ENCODE measurements at regions not wholly inside any gene's neighbourhood (a gene's known extent, or its start where the extent isn't known, plus 50 kb on each side); places are given as distances from the start of the nearest gene placed in this dataset.
"Not testable (repeated sequence)": the region's sequence is repeated elsewhere in the genome, so short reads cannot be mapped to it uniquely, and the experiment has no call there.

- DNase-seq = no peak
These were observed 92.7 kb downstream of the C12orf75 start for GRCh38 chr12:105423237-105423636.

- DNase-seq = no peak
These were observed 93.4 kb downstream of the C12orf75 start for GRCh38 chr12:105423921-105424320.

GRCh38 chr12:105425254-105426174 lies 95.0 kb downstream of the C12orf75 start:
- DNase-seq = no peak

GRCh38 chr12:105426766-105427165 lies 96.3 kb downstream of the C12orf75 start:
- DNase-seq = no peak

- no peak for DNase-seq
These were observed 97.4 kb downstream of the C12orf75 start for GRCh38 chr12:105427883-105428282.

GRCh38 chr12:105428793-105429395 lies 98.4 kb downstream of the C12orf75 start:
- no peak for DNase-seq

GRCh38 chr12:105429511-105429910 lies 99.0 kb downstream of the C12orf75 start:
- DNase-seq = no peak

GRCh38 chr12:105431537-105432100 lies 101.1 kb downstream of the C12orf75 start:
- no peak for DNase-seq

- no peak for DNase-seq
These were observed 103.3 kb downstream of the C12orf75 start for GRCh38 chr12:105433804-105434203.

- DNase-seq = no peak
These were observed 106.1 kb downstream of the C12orf75 start for GRCh38 chr12:105436636-105437035.

- no peak for DNase-seq
These were observed 109.7 kb downstream of the C12orf75 start for GRCh38 chr12:105440037-105440664.

- DNase-seq = no peak
These were observed 113.5 kb downstream of the C12orf75 start for GRCh38 chr12:105443802-105444652.

- DNase-seq = no peak
These were observed 114.2 kb downstream of the C12orf75 start for GRCh38 chr12:105444653-105445102.

- no peak for DNase-seq
These were observed 114.8 kb downstream of the C12orf75 start for GRCh38 chr12:105445249-105445648.

- no peak for DNase-seq
These were observed 115.2 kb downstream of the C12orf75 start for GRCh38 chr12:105445649-105446048.

GRCh38 chr12:105446460-105446859 lies 116.0 kb downstream of the C12orf75 start:
- DNase-seq = not testable (repeated sequence)

- DNase-seq = no peak
These were observed 118.9 kb downstream of the C12orf75 start for GRCh38 chr12:105449431-105449830.

- no peak for DNase-seq
These were observed 120.7 kb downstream of the C12orf75 start for GRCh38 chr12:105451211-105451610.

- DNase-seq = no peak
These were observed 121.3 kb downstream of the C12orf75 start for GRCh38 chr12:105451798-105452197.

- no peak for DNase-seq
These were observed 122.8 kb downstream of the C12orf75 start for GRCh38 chr12:105453316-105453715.

- DNase-seq = no peak
These were observed 124.2 kb downstream of the C12orf75 start for GRCh38 chr12:105454688-105455087.

GRCh38 chr12:105455261-105455660 lies 124.8 kb downstream of the C12orf75 start:
- no peak for DNase-seq

Data from stimulated activated CD4-positive, alpha-beta T cell treated with anti-CD3 and anti-CD28 coated beads, Interleukin-15, amount 100 ng/mL, for 24 hours (primary cell).